ENCODE measurements at regions not wholly inside any gene's neighbourhood (a gene's known extent, or its start where the extent isn't known, plus 50 kb on each side); places are given as distances from the start of the nearest gene placed in this dataset.

- no peak for TF ChIP-seq POLR2AphosphoS5 (IDR thresholded peaks at IDR 0.05; ENCODE audit: low read depth, low read length)
- no peak for TF ChIP-seq CTCF (IDR thresholded peaks at IDR 0.05)
- TF ChIP-seq SIN3A (IDR thresholded peaks at IDR 0.05; ENCODE audit: borderline replicate concordance, insufficient read depth, low read depth, low read length), result no peak
- TF ChIP-seq REST (IDR thresholded peaks at IDR 0.05; ENCODE audit: insufficient read depth in 1 of 2, low read depth in 2 of 2, low read length in 1 of 2), result no peak
These were observed 1289.7 kb upstream of the SORCS1 start for GRCh38 chr10:108454224-108454623.

Measured in Panc1 (cell line).